HepG2 (cell line): ENCODE measurements at regions not wholly inside any gene's neighbourhood (a gene's known extent, or its start where the extent isn't known, plus 50 kb on each side); places are given as distances from the start of the nearest gene placed in this dataset.

Source experiments
- NR1H2 ChIP-seq: sonication (generic); formaldehyde crosslinking; IDR thresholded peaks from 2 replicates; pipeline ENCODE4 v1.8.1; 2022; ENCODE audit warnings: low read depth, missing genetic modification reagents, borderline replicate concordance
- PAF1 ChIP-seq: IDR thresholded peaks from 2 replicates; pipeline ENCODE4 v1.6.1; 2016; ENCODE audit warnings: missing genetic modification reagents, missing compliant biosample characterization
- ZNF773 ChIP-seq: sonication (generic); formaldehyde crosslinking; IDR thresholded peaks from 2 replicates; pipeline ENCODE4 v1.4.0; 2020; ENCODE audit warnings: missing genetic modification reagents, borderline replicate concordance
- ZNF839 ChIP-seq: sonication (generic); formaldehyde crosslinking; IDR thresholded peaks from 2 replicates; pipeline ENCODE4 v1.4.0; 2020; ENCODE audit warnings: missing genetic modification reagents, mild to moderate bottlenecking, borderline replicate concordance

DNA sequence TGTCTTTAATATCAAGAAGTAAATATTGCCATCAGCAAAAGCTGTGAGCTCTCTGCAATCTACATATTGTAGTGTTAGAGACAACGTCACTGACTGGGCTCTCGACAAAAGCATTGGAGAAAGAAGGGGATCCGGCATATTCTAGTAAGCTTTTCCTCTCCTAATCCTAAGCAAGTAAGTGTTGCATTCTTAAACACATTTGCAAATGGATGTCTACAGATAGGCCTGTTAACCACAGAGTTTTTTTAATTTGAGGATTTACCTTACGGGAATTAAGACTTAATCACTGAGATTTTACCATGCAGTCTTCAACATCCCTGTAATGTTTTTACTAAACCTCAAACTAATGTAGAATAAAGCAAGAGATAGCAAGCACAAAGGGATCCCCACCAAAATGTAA is 426.5 kb upstream of the CAMK1G start:
- TF ChIP-seq ZNF839 (no peak), PAF1 (CRISPR knock-in tag) (no peak), ZNF773 (no peak), NR1H2 (CRISPR knock-in tag) (no peak)
